PC-9 (cell line): ENCODE measurements at regions not wholly inside any gene's neighbourhood (a gene's known extent, or its start where the extent isn't known, plus 50 kb on each side); places are given as distances from the start of the nearest gene placed in this dataset.

Source experiments
- BruUV-seq: library from RNA; stranded (reverse); fragments of 400-500 nt; replicated peaks from 2 replicates; lab custom pipeline; 2021; lab: Mats Ljungman, UMichigan
- CTCF ChIA-PET: fragments of 300-600 bp; sonication (Branson Sonifier 250); formaldehyde crosslinking; loops from one replicate; lab custom pipeline; 2022; ENCODE audit warnings: antibody characterized with exemption; lab: Charles Lee
- POLR2A ChIA-PET: fragments of 300-600 bp; sonication (Branson Sonifier 250); formaldehyde crosslinking; loops from one replicate; lab custom pipeline; 2022; ENCODE audit warnings: antibody characterized with exemption; ENCODE audit not compliant: unreplicated experiment; lab: Charles Lee
- DNase-seq, 2 experiments: peaks; one replicate each; pipeline versions ENCODE4 v3.0.0 to v3.0.0-alpha.2; 2015 to 2022; ENCODE audit warnings: mixed read lengths in 1 of 2
- H2AFZ ChIP-seq: fragments of 200-600 bp; sonication (generic); 2 replicates; pipeline ENCODE4 v1.8.1; 2017; ENCODE audit warnings: antibody characterized with exemption
- H3F3A ChIP-seq: fragments of 200-600 bp; sonication (generic); 2 replicates; pipeline ENCODE4 v1.8.1; 2017; ENCODE audit warnings: antibody characterized with exemption, mild to moderate bottlenecking, low read depth; ENCODE audit not compliant: insufficient read depth
- H3K27ac ChIP-seq: fragments of 200-600 bp; sonication (generic); 2 replicates; pipeline ENCODE4 v1.6.1; 2016; ENCODE audit warnings: mixed run types
- H3K27me3 ChIP-seq: fragments of 200-600 bp; sonication (generic); 2 replicates; pipeline ENCODE4 v1.6.1; 2016; ENCODE audit warnings: low read depth, mixed run types; ENCODE audit not compliant: insufficient read depth
- H3K36me3 ChIP-seq: fragments of 200-600 bp; sonication (generic); 2 replicates; pipeline ENCODE4 v1.6.1; 2016; ENCODE audit warnings: low read depth, mixed run types
- H3K4me1 ChIP-seq: fragments of 200-600 bp; sonication (generic); replicated peaks from 2 replicates; pipeline ENCODE4 v1.6.1; 2016; ENCODE audit warnings: mixed run types; ENCODE audit not compliant: insufficient read depth
- H3K4me2 ChIP-seq: fragments of 200-600 bp; sonication (generic); 2 replicates; pipeline ENCODE4 v1.6.1; 2017; ENCODE audit warnings: mixed run types
- H3K4me3 ChIP-seq: fragments of 200-600 bp; sonication (generic); 2 replicates; pipeline ENCODE4 v1.6.1; 2016; ENCODE audit warnings: mixed run types
- H3K79me2 ChIP-seq: fragments of 200-600 bp; sonication (generic); 2 replicates; pipeline ENCODE4 v1.6.1; 2017; ENCODE audit warnings: low read depth, mixed run types
- H3K9me2 ChIP-seq: fragments of 200-600 bp; sonication (generic); 2 replicates; pipeline ENCODE4 v1.8.1; 2017; ENCODE audit warnings: mild to moderate bottlenecking; ENCODE audit not compliant: insufficient read depth
- H3K9me3 ChIP-seq: fragments of 200-600 bp; sonication (generic); 2 replicates; pipeline ENCODE4 v1.8.1; 2016; ENCODE audit warnings: low read depth; ENCODE audit not compliant: insufficient read depth
- H4K20me1 ChIP-seq: fragments of 200-600 bp; sonication (generic); 2 replicates; pipeline ENCODE4 v1.8.1; 2017; ENCODE audit not compliant: insufficient read depth
- CTCF ChIP-seq: fragments of 200-600 bp; sonication (generic); conservative IDR thresholded peaks from 2 replicates; pipeline ENCODE4 v1.6.1; 2017; ENCODE audit warnings: mixed run types, antibody characterized with exemption, mild to moderate bottlenecking, moderate library complexity
- EZH2 ChIP-seq: fragments of 200-600 bp; sonication (generic); IDR thresholded peaks from 2 replicates; pipeline ENCODE4 v1.8.0; 2017; ENCODE audit warnings: antibody characterized with exemption, low read depth
- intact Hi-C: fragments of 100-400 bp; cut with micrococcal nuclease; formaldehyde crosslinking; loops from one replicate; pipeline ENCODE4 v1.10.0; 2022; ENCODE audit not compliant: unreplicated experiment

GRCh38 chr16:73543970-73544599 lies 496.2 kb upstream of the ZFHX3 start:
- ChIA-PET CTCF (no interaction called here), POLR2A (no interaction called here)
- Histone ChIP-seq H3K4me2 (no peak overlapping the region), H3K79me2 (no peaks in the 10 kb centered on the region), H3K27ac (no peak overlapping the region), H3K4me1 (no peaks in the 10 kb centered on the region), H3K4me3 (no peak overlapping the region), H3K9me3 (no peaks in the 10 kb centered on the region), H3F3A (no peaks in the 10 kb centered on the region), H4K20me1 (no peaks in the 10 kb centered on the region), H3K27me3 (peaks cover 93% of the 10 kb centered on the region), H2AFZ (no peak overlapping the region), H3K36me3 (no peaks in the 10 kb centered on the region), H3K9me2 (no peaks in the 10 kb centered on the region)
- intact Hi-C loops: no loop called here
- DNase-seq: no peak
- TF ChIP-seq EZH2 (no peak), CTCF (no peak)
- BruUV-seq: no TSS peak

GRCh38 chr16:73543331-73543969 lies 495.5 kb upstream of the ZFHX3 start:
- no peaks in the 10 kb centered on the region for H3K36me3 ChIP-seq
- no peaks in the 10 kb centered on the region for H3K79me2 ChIP-seq
- no peak overlapping the region for H3K27ac ChIP-seq
- DNase-seq: no peak
- intact Hi-C loops: no loop called here
- no peaks in the 10 kb centered on the region for H4K20me1 ChIP-seq
- H3K27me3 ChIP-seq: peaks cover 95% of the 10 kb centered on the region
- CTCF ChIA-PET: no interaction called here
- H3K9me3 ChIP-seq: no peaks in the 10 kb centered on the region
- TF ChIP-seq CTCF (no peak), EZH2 (no peak)
- no TSS peak for BruUV-seq
- H3K4me1 ChIP-seq: no peaks in the 10 kb centered on the region
- no peak overlapping the region for H3K4me2 ChIP-seq
- POLR2A ChIA-PET: no interaction called here
- no peaks in the 10 kb centered on the region for H3F3A ChIP-seq
- no peaks in the 10 kb centered on the region for H3K9me2 ChIP-seq
- no peak overlapping the region for H3K4me3 ChIP-seq
- no peak overlapping the region for H2AFZ ChIP-seq

GRCh38 chr16:73542885-73543284 lies 495.0 kb upstream of the ZFHX3 start:
- BruUV-seq: no TSS peak
- POLR2A ChIA-PET: no interaction called here
- H3K27ac ChIP-seq: no peak overlapping the region
- no peaks in the 10 kb centered on the region for H3K9me2 ChIP-seq
- no peaks in the 10 kb centered on the region for H3K36me3 ChIP-seq
- H3K79me2 ChIP-seq: no peaks in the 10 kb centered on the region
- H3K4me1 ChIP-seq: no peaks in the 10 kb centered on the region
- H3K4me2 ChIP-seq: no peak overlapping the region
- no peak overlapping the region for H3K4me3 ChIP-seq
- CTCF ChIA-PET: no interaction called here
- H3F3A ChIP-seq: no peaks in the 10 kb centered on the region
- no peaks in the 10 kb centered on the region for H3K9me3 ChIP-seq
- DNase-seq: no peak
- TF ChIP-seq EZH2: no peak
- TF ChIP-seq CTCF: no peak
- H4K20me1 ChIP-seq: no peaks in the 10 kb centered on the region
- H2AFZ ChIP-seq: no peak overlapping the region
- H3K27me3 ChIP-seq: peaks cover 97% of the 10 kb centered on the region
- intact Hi-C loops: no loop called here
